Epithelial cell of proximal tubule (primary cell): ENCODE measurements at regions not wholly inside any gene's neighbourhood (a gene's known extent, or its start where the extent isn't known, plus 50 kb on each side); places are given as distances from the start of the nearest gene placed in this dataset.

Experiments used
- DNase-seq: peaks from one replicate; pipeline ENCODE4 v3.0.0-alpha.2; 2011; ENCODE audit warnings: low read depth
- H3K4me3 ChIP-seq: 2 replicates; pipeline ENCODE4 v1.5.1; 2011; ENCODE audit warnings: low read depth, mild to moderate bottlenecking, low read length
- TF ChIP-seq, protein P1 (sequence below): conservative IDR thresholded peaks from 2 replicates; pipeline ENCODE4 v1.5.1; 2012; ENCODE audit warnings: low read depth, mild to moderate bottlenecking, low read length

DNA sequence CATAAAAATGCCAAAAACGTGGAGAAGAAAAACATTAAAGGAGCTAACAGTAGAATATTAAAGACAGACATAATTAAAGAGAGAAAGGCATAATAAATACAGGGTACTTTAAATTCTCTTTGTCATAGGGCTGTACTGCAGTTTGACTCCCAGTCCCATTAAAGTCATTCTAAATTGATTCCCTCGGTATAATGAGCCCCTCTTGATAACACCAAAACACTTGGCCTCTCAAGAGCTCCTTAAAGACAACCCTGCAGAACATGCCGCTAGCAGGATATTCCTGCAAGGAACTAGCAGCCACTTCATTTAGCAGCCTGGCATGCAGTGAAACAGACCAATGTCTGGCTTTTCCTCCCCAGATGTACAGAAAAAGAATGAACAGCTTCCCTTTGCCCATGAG is 273.8 kb upstream of the ESRRG start:
- no peak for DNase-seq
- TF ChIP-seq, protein P1, sequence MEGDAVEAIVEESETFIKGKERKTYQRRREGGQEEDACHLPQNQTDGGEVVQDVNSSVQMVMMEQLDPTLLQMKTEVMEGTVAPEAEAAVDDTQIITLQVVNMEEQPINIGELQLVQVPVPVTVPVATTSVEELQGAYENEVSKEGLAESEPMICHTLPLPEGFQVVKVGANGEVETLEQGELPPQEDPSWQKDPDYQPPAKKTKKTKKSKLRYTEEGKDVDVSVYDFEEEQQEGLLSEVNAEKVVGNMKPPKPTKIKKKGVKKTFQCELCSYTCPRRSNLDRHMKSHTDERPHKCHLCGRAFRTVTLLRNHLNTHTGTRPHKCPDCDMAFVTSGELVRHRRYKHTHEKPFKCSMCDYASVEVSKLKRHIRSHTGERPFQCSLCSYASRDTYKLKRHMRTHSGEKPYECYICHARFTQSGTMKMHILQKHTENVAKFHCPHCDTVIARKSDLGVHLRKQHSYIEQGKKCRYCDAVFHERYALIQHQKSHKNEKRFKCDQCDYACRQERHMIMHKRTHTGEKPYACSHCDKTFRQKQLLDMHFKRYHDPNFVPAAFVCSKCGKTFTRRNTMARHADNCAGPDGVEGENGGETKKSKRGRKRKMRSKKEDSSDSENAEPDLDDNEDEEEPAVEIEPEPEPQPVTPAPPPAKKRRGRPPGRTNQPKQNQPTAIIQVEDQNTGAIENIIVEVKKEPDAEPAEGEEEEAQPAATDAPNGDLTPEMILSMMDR = no peak
- H3K4me3 ChIP-seq = no peak overlapping the region

DNA sequence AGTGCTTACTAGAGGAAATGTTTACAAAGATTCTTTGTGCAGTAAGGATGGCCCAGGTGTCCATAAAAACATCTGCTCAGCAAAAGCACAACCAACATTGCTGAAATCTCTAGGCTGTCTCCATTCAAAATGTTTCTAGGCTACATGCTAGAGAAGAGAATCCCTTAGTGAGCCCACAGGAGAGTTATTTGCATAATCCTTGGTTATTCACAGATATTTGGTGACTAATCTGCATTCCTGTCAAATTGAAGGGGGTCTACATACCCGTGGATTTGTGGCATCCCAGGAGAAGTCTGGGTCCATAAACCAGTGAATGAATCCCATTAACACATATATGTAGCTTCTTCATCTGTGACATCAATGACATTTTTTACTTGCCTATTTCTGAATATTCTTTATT is 261.3 kb upstream of the ESRRG start:
- no peak for DNase-seq
- no peak overlapping the region for H3K4me3 ChIP-seq
- TF ChIP-seq, protein P1 = no peak

DNA sequence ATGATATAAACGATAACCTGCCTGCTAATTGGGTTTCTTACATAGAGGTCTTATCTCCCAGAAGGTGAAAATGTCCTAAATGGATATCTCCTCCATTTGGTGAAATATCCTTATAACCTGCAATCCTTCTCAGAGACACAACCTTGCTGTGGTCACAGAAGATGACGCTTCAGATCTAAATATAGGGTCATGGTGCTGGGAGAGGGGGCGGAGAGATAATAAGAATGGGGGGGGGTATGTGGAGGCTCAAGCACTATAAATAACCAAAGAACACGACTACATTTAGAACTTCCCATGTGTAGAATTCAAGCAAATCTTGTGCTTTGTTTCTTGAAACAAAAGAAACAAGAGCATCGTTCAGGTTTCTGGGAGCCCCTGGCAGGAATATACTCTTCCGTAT is 260.6 kb upstream of the ESRRG start:
- TF ChIP-seq, protein P1 = no peak
- H3K4me3 ChIP-seq = no peak overlapping the region
- DNase-seq = no peak

DNA sequence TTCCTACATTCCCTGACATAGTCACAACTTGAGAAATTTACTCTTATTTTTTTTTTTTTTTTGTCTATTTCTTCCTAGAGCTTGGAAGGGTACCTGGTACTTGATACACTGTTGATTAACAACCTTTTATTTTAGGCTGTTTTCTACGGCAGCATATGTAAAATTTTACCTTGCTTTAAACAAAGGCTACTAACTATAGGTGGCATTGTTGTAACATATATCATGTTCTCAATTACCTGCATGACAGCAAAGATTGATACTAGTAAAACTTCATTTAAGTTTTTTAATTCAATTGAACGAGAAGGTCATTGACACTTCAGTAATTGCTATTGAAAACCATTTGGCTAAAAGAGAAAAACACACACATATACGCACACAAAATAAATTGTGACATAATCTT is 238.3 kb upstream of the ESRRG start:
- DNase-seq = no peak
- H3K4me3 ChIP-seq = no peak overlapping the region
- TF ChIP-seq, protein P1 = no peak

DNA sequence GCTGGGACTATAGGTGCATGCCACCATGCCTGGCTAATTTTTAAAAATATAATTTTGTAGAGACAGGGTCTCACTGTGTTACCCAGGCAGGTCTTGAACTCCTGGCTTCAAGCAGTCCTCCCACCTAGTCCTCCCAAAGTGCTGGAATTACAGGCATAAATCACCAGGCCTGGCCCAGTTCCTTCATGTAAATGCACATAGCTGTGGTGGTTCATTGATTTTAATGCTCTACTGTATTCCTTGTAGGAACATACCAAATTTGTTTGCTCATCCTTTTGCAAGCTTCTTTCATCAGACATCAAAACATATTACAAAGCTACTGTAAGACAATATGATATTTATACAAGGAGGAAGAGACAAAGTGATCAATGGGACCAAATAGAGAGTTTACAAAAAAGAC is 237.5 kb upstream of the ESRRG start:
- DNase-seq = no peak
- TF ChIP-seq, protein P1 = no peak
- H3K4me3 ChIP-seq = no peak overlapping the region

DNA sequence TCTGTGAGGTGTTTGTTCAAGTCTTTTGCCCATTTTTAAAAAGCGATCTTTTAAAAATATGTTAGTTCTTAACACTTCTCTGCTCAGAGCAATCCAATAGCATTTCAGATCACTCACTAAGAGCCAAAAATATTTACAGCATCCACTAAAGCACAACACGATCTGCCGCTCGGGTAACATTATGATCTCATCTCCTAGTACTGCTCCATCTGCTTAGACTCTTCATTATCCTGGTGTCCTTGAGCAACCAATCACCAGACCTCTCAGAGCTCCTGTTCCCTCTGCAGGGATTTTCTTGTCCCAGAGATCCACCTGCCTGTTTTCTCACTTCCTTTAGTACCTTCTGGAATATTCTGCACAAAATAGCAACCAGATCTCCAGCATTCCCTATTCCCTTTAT is 235.3 kb upstream of the ESRRG start:
- TF ChIP-seq, protein P1 = no peak
- no peak for DNase-seq
- H3K4me3 ChIP-seq = no peak overlapping the region

DNA sequence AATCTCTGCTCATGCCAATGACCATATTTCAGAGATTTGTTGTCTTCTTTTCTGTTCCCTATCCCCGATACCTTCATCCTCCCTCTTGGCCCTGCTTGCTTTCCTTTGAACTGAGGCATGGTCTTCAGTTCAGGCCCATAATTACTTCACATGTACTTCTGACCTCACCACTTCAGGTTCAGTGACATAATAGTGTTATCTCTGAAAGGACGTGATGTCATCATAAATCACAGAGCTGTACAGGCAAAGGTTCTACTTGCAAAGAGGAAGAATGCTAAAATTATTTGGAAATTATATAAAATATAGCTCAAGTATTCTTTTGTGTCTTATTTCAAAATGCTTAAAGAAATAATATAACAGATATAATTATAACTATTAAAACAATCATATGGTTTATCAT is 230.3 kb upstream of the ESRRG start:
- H3K4me3 ChIP-seq = no peak overlapping the region
- TF ChIP-seq, protein P1 = no peak

More for the DNA sequence above, 230.3 kb upstream of the ESRRG start:
- no peak for DNase-seq
